Thoracic aorta (tissue), 2 donors: ENCODE measurements at regions not wholly inside any gene's neighbourhood (a gene's known extent, or its start where the extent isn't known, plus 50 kb on each side); places are given as distances from the start of the nearest gene placed in this dataset.

Source experiments
- ATAC-seq: fragments of 150-250 bp; one replicate; pipeline ENCODE4 v1.8.0; 2017; ENCODE audit warnings: low read depth; ENCODE audit not compliant: insufficient number of reproducible peaks, low FRiP score
- DNase-seq: peaks from one replicate; pipeline ENCODE4 v3.0.0-alpha.2; 2020; ENCODE audit warnings: low spot score
- H3K27ac ChIP-seq, 2 donors: fragments of 200-600 bp; sonication (generic); 1 replicate in 1 of 2; 2 replicates in 1 of 2; pipeline ENCODE4 v1.5.1; 2016; ENCODE audit warnings: mild to moderate bottlenecking in 2 of 2, moderate library complexity in 2 of 2
- H3K27me3 ChIP-seq: fragments of 200-600 bp; sonication (generic); replicated peaks from 2 replicates; pipeline ENCODE4 v1.6.0; 2016; ENCODE audit warnings: mild to moderate bottlenecking; ENCODE audit not compliant: insufficient read depth
- H3K36me3 ChIP-seq: fragments of 200-600 bp; sonication (generic); one replicate; pipeline ENCODE4 v1.5.1; 2016
- H3K4me1 ChIP-seq, 2 donors: fragments of 200-600 bp; sonication (generic); 1 replicate in 1 of 2; 2 replicates in 1 of 2; pipeline versions ENCODE4 v1.5.1 to v1.6.0; 2016; ENCODE audit warnings: low read depth in 2 of 2, mild to moderate bottlenecking in 1 of 2; ENCODE audit not compliant: control insufficient read depth in 1 of 2
- H3K4me3 ChIP-seq: fragments of 200-600 bp; sonication (generic); 2 replicates; pipeline ENCODE4 v1.5.1; 2016; ENCODE audit warnings: mild to moderate bottlenecking
- H3K9me3 ChIP-seq: fragments of 200-600 bp; sonication (generic); 2 replicates; pipeline ENCODE4 v1.5.1; 2016
- CTCF ChIP-seq: fragments of 200-600 bp; sonication (generic); IDR thresholded peaks from one replicate; pipeline ENCODE4 v1.5.1; 2019; ENCODE audit warnings: antibody characterized with exemption

- H3K27ac ChIP-seq = no peak overlapping the region
- no peak overlapping the region for H3K4me3 ChIP-seq
- TF ChIP-seq CTCF = no peak
- no peaks in the 10 kb centered on the region for H3K36me3 ChIP-seq
- no peaks in the 10 kb centered on the region for H3K9me3 ChIP-seq
- DNase-seq (no peak), ATAC-seq (no peak)
- H3K4me1 ChIP-seq = no peaks in the 10 kb centered on the region
- H3K27me3 ChIP-seq = no peaks in the 10 kb centered on the region
Measured at GRCh38 chr1:43063394-43064219, 104.9 kb upstream of the SLC2A1 start.

- Histone ChIP-seq H3K36me3 (no peaks in the 10 kb centered on the region), H3K27me3 (no peaks in the 10 kb centered on the region), H3K9me3 (no peaks in the 10 kb centered on the region), H3K27ac (no peak overlapping the region), H3K4me3 (no peak overlapping the region), H3K4me1 (no peaks in the 10 kb centered on the region)
- ATAC-seq = no peak
- DNase-seq = no peak
- TF ChIP-seq CTCF = no peak
Measured at GRCh38 chr1:43062527-43063095, 103.9 kb upstream of the SLC2A1 start.

GRCh38 chr1:43061757-43062156 is 103.1 kb upstream of the SLC2A1 start:
- H3K27me3 ChIP-seq = no peaks in the 10 kb centered on the region
- no peaks in the 10 kb centered on the region for H3K36me3 ChIP-seq
- no peaks in the 10 kb centered on the region for H3K9me3 ChIP-seq
- no peak overlapping the region for H3K27ac ChIP-seq
- no peak overlapping the region for H3K4me3 ChIP-seq
- DNase-seq (no peak), ATAC-seq (no peak)
- H3K4me1 ChIP-seq = no peaks in the 10 kb centered on the region
- no peak for TF ChIP-seq CTCF

GRCh38 chr1:43059640-43060574 is 101.2 kb upstream of the SLC2A1 start:
- no peak for ATAC-seq
- TF ChIP-seq CTCF = no peak
- no peak for DNase-seq
- H3K36me3 ChIP-seq = no peaks in the 10 kb centered on the region
- H3K4me1 ChIP-seq = no peaks in the 10 kb centered on the region
- no peaks in the 10 kb centered on the region for H3K9me3 ChIP-seq
- no peak overlapping the region for H3K4me3 ChIP-seq
- no peaks in the 10 kb centered on the region for H3K27me3 ChIP-seq
- no peak overlapping the region for H3K27ac ChIP-seq
